A673 (cell line): ENCODE measurements at regions not wholly inside any gene's neighbourhood (a gene's known extent, or its start where the extent isn't known, plus 50 kb on each side); places are given as distances from the start of the nearest gene placed in this dataset.

Experiments
- BruUV-seq: library from RNA; stranded (reverse); fragments of 400-500 nt; replicated peaks from 2 replicates; lab custom pipeline; 2021; lab: Mats Ljungman, UMichigan
- CTCF ChIA-PET: fragments of 300-600 bp; sonication (Branson Sonifier 250); formaldehyde crosslinking; loops from one replicate; lab custom pipeline; 2022; ENCODE audit warnings: antibody characterized with exemption; lab: Charles Lee
- POLR2A ChIA-PET: fragments of 300-600 bp; sonication (Branson Sonifier 250); formaldehyde crosslinking; loops from one replicate; lab custom pipeline; 2022; ENCODE audit warnings: antibody characterized with exemption; ENCODE audit not compliant: low non-redundant PET; lab: Charles Lee
- DNase-seq: peaks from one replicate; pipeline ENCODE4 v3.0.0-alpha.2; 2015; ENCODE audit warnings: low spot score
- H3K27ac ChIP-seq: fragments of 200-600 bp; sonication (generic); 2 replicates; pipeline ENCODE4 v1.5.1; 2016; ENCODE audit warnings: mixed run types, low read depth, mild to moderate bottlenecking, mixed read lengths, antibody characterized with exemption, low read length; ENCODE audit not compliant: poor library complexity, severe bottlenecking
- H3K27me3 ChIP-seq: fragments of 200-600 bp; sonication (generic); replicated peaks from 2 replicates; pipeline ENCODE4 v1.6.1; 2017; ENCODE audit warnings: mixed run types, low read depth, mild to moderate bottlenecking, mixed read lengths, antibody characterized with exemption, low read length; ENCODE audit not compliant: insufficient read depth, poor library complexity
- H3K36me3 ChIP-seq: fragments of 200-600 bp; sonication (generic); 2 replicates; pipeline ENCODE4 v1.6.1; 2016; ENCODE audit warnings: mixed run types, mild to moderate bottlenecking, mixed read lengths, antibody characterized with exemption, low read length; ENCODE audit not compliant: insufficient read depth, poor library complexity, severe bottlenecking
- H3K4me1 ChIP-seq: fragments of 200-600 bp; sonication (generic); 2 replicates; pipeline ENCODE4 v1.6.1; 2017; ENCODE audit warnings: mixed run types, mild to moderate bottlenecking, mixed read lengths, antibody characterized with exemption, low read length; ENCODE audit not compliant: insufficient read depth, poor library complexity, severe bottlenecking
- H3K4me3 ChIP-seq: fragments of 200-600 bp; sonication (generic); 2 replicates; pipeline ENCODE4 v1.5.1; 2016; ENCODE audit warnings: low read depth, mixed run types, mild to moderate bottlenecking, mixed read lengths, low read length; ENCODE audit not compliant: poor library complexity, severe bottlenecking
- H3K9me3 ChIP-seq: fragments of 200-600 bp; sonication (generic); 2 replicates; pipeline ENCODE4 v1.6.1; 2016; ENCODE audit warnings: mixed run types, low read depth, mild to moderate bottlenecking, mixed read lengths, antibody characterized with exemption, low read length; ENCODE audit not compliant: poor library complexity, severe bottlenecking
- EZH2 ChIP-seq: fragments of 200-600 bp; sonication (generic); IDR thresholded peaks from 2 replicates; pipeline ENCODE4 v1.6.1; 2017; ENCODE audit warnings: borderline replicate concordance, low read depth, mild to moderate bottlenecking, mixed read lengths, antibody characterized with exemption, low read length; ENCODE audit not compliant: poor library complexity, severe bottlenecking
- intact Hi-C: fragments of 100-400 bp; cut with micrococcal nuclease; formaldehyde crosslinking; loops from one replicate; pipeline ENCODE4 v1.10.0; 2022; ENCODE audit not compliant: unreplicated experiment
- TF ChIP-seq, protein P1 (sequence below): fragments of 300-800, 200-600 bp; sonication (generic); conservative IDR thresholded peaks from 2 replicates; pipeline ENCODE4 v1.5.1; 2017; ENCODE audit warnings: low read depth, mild to moderate bottlenecking, antibody characterized with exemption, low read length, moderate library complexity, mixed read lengths

DNA sequence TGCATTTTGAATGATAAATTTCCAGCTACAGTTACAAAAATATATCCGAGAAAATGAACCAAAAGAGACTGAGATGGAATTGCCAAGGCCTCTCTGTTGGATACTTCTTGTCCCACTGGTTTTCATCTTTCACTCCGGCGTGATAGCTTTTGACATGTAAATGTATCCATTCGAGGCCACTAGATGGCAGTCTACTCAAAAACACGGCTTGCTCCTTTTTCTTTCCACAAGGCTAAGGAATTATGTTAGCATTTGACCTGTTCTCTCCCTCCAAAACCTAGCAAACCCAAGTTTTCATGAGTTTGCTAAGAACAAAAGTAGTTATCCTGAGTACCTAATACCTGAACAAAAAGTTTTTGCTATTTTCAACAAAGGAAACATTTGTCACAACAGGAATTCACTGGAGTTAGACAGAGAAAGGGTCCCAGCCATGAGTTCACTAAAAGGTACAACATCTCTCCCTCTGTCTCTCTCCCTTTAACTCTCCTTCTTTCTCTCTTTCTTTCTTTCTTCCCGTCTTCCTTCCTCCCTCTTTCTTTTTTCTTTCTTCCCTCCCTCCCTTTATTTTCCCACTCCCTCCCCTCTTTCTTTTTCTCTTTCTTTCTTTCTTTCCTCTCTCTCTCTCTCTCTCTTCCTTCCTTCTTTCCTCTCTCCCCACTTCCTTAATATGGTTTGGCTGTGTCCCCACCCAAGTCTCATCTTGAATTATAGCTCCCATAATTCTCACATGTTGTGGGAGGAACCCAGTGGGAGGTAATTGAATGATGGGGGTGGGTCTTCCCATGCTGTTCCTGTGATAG is 207.9 kb upstream of the MYO3A start:
- ChIA-PET POLR2A (no interaction called here), CTCF (interaction anchor here (1.0 to 1.4 kb wide), 2 partner anchors 149 to 544 kb away, joined by 4 to 5 read pairs; no protein-coding TSS in a partner anchor)
- no TSS peak for BruUV-seq
- intact Hi-C loops, result loop anchor here (1.0 to 10.0 kb wide), 3 partner anchors 149 to 831 kb away; no protein-coding TSS in a partner anchor
- Histone ChIP-seq H3K4me3 (no peak overlapping the region), H3K9me3 (no peaks in the 10 kb centered on the region), H3K27ac (no peak overlapping the region), H3K4me1 (no peaks in the 10 kb centered on the region), H3K36me3 (no peaks in the 10 kb centered on the region), H3K27me3 (no peaks in the 10 kb centered on the region)
- TF ChIP-seq, protein P1, sequence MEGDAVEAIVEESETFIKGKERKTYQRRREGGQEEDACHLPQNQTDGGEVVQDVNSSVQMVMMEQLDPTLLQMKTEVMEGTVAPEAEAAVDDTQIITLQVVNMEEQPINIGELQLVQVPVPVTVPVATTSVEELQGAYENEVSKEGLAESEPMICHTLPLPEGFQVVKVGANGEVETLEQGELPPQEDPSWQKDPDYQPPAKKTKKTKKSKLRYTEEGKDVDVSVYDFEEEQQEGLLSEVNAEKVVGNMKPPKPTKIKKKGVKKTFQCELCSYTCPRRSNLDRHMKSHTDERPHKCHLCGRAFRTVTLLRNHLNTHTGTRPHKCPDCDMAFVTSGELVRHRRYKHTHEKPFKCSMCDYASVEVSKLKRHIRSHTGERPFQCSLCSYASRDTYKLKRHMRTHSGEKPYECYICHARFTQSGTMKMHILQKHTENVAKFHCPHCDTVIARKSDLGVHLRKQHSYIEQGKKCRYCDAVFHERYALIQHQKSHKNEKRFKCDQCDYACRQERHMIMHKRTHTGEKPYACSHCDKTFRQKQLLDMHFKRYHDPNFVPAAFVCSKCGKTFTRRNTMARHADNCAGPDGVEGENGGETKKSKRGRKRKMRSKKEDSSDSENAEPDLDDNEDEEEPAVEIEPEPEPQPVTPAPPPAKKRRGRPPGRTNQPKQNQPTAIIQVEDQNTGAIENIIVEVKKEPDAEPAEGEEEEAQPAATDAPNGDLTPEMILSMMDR, result peak; percentile 79
- no peak for TF ChIP-seq EZH2
- DNase-seq, result peak; percentile 89

DNA sequence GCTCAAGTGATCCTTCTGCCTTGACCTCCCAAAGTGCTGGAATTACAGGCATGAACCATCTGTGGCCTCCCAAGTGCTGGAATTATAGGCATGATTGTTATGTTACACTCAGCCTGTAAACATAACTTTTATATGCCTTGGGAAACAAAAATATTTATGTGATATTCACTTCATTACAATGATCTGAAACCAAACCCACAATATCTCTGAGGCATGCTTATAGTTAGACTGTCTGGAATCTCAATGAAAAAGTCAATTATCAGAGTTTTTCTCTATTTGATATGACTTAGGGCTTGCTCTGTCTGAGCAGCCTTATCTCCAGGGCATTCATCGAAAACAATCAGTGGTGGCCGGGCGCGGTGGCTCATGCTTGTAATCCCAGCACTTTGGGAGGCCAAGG is 195.3 kb upstream of the MYO3A start:
- Histone ChIP-seq H3K36me3 (peaks cover 5% of the 10 kb centered on the region), H3K4me3 (no peak overlapping the region), H3K4me1 (no peaks in the 10 kb centered on the region), H3K27ac (peak overlapping the region; percentile 55), H3K9me3 (peaks cover 3% of the 10 kb centered on the region), H3K27me3 (no peaks in the 10 kb centered on the region)
- no TSS peak for BruUV-seq
- DNase-seq, result no peak
- TF ChIP-seq, protein P1, result no peak
- no peak for TF ChIP-seq EZH2
- intact Hi-C loops, result no loop called here
- ChIA-PET POLR2A (no interaction called here), CTCF (no interaction called here)

DNA sequence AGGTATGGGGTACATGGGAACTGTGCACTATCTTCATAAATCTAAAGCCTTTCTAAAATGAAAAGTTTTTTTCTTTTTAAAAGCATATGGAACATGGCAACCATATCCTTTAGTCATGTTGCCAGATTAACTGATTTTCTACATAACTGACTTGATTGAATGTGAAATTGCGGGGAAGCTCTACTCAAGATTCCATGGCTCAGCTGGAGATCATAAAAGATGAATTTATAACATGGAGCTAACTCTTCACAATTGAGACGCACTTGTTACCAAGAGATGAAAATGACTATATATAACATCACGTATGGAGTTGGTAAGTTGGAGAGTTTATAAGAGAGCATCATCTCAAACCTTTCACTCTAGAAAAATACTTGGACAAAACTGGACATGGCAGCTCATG is 190.2 kb upstream of the MYO3A start:
- TF ChIP-seq EZH2, result no peak
- TF ChIP-seq, protein P1, result no peak
- BruUV-seq, result no TSS peak
- Histone ChIP-seq H3K9me3 (no peaks in the 10 kb centered on the region), H3K4me1 (peaks cover 36% of the 10 kb centered on the region), H3K27me3 (no peaks in the 10 kb centered on the region), H3K27ac (peak overlapping the region; percentile 88), H3K4me3 (peak overlapping the region; percentile 7), H3K36me3 (no peaks in the 10 kb centered on the region)
- intact Hi-C loops, result loop anchor here (5.0 kb wide), 1 partner anchor 933 kb away; no protein-coding TSS in a partner anchor
- DNase-seq, result peak; percentile 83
- CTCF ChIA-PET, result no interaction called here
- POLR2A ChIA-PET, result interaction anchor here (0.5 kb wide), 1 partner anchor 86 kb away, joined by 3 read pairs; no protein-coding TSS in a partner anchor
